OCI-M1 (cell line): ENCODE measurements at regions not wholly inside any gene's neighbourhood (a gene's known extent, or its start where the extent isn't known, plus 50 kb on each side); places are given as distances from the start of the nearest gene placed in this dataset.

ENCODE experiments used
- DNase-seq: peaks from one replicate; lab custom pipeline; 2025; lab: John Stamatoyannopoulos, UW

DNA sequence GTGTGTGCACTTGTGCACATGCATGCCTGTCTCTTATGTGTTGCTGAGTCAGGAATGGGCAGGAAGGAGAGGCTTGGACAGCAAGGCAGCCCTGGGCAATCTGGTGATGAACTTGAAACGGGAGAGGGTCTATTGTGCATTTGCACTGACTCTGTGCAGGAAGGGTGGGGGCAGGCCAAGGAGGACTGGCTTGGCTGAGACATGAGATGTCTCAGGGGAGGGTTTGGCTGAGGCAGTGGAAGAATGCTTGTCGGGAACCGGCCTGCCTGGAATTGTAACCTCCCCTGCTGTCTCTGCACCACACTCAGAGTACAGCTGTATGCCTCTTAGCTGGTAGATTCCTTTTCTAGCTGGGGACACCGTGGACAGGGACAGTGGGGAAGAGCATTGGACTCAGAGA, 176.1 kb upstream of the TNP1 start:
- DNase-seq = no peak

DNA sequence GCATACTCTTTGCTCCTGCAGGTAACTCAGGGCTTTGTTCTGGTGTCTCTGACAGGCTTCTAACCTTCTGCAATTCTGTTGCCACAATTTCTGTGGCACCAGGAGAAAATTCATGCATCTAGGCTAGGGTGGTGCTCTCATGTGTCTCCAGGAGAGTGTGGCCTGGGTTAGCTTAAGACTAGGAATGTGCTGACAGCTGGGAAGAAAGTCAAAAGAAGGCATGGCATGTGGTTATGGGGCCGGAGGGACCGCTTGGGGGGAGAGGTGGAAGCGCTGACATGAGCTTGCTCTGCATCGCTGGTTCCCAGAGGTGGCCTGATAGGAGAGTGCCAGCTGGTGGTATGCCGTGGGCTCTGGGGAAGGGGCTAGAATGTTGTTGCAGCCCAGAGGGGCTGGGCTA, 173.3 kb upstream of the TNP1 start:
- DNase-seq = no peak

DNA sequence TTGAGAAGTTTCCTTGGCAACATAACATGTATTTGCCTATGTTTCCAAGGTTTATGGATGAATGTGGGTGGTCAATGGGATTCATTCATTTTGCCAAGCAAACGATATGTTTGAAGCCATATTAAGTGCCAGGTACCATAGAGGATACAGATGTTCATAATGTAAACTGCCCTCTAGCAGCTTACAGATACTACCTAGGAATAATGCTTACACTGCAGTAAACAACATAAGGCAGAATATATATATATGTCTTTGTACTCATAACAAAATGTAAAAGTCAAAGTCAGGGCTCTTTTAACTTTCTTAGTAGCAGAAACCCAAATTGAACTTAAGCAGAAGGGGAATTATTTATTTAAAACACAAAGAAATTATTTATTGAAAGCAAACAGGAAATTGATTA, 171.6 kb upstream of the TNP1 start:
- no peak for DNase-seq

- no peak for DNase-seq
Measured at GRCh38 chr2:217030081-217030480, 170.2 kb upstream of the TNP1 start.

- DNase-seq = no peak
Measured at GRCh38 chr2:217028128-217028527, 168.3 kb upstream of the TNP1 start.

- DNase-seq = no peak
Measured at GRCh38 chr2:217027414-217027813, 167.6 kb upstream of the TNP1 start.

GRCh38 chr2:217026569-217026968, 166.7 kb upstream of the TNP1 start:
- no peak for DNase-seq

DNA sequence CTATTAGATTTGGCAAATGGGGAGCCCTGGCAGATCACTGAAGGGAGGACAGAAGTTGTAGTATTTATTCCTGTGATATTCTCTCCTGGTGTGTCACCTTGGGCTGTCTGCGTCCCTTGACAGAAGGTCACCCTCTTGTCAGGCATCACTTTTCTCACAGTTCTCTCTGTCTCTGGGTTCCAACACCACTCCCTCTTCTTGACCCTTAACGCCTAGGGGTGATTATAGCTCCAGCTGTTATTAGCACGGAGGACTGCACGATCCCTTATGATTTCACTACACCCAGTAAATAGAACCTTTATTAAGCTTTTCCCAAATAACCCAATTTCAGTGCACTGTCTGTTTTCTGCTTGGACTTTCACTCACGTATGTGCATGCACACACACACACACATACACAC, 166.3 kb upstream of the TNP1 start:
- no peak for DNase-seq

DNA sequence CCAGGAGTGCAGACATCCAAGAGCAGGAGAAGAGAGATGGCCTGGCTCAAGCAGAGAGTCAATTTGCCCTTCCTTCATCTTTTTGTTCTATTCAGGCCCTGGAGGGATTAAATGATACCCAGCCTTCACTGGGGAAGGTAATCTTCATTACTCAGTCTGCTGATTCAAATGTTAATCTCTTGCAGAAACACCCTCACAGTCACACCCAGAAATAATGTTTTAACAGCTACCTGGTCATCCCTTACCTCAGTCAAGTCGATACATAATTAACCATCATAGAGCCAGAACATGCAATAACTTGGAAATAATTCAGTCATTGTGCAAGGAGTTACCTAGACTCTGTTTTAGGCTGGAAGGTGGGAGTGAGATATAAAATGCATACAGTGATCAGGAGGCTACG, 163.7 kb upstream of the TNP1 start:
- no peak for DNase-seq

- DNase-seq = no peak
Measured at GRCh38 chr2:217017456-217018252, 157.8 kb upstream of the TNP1 start.

DNA sequence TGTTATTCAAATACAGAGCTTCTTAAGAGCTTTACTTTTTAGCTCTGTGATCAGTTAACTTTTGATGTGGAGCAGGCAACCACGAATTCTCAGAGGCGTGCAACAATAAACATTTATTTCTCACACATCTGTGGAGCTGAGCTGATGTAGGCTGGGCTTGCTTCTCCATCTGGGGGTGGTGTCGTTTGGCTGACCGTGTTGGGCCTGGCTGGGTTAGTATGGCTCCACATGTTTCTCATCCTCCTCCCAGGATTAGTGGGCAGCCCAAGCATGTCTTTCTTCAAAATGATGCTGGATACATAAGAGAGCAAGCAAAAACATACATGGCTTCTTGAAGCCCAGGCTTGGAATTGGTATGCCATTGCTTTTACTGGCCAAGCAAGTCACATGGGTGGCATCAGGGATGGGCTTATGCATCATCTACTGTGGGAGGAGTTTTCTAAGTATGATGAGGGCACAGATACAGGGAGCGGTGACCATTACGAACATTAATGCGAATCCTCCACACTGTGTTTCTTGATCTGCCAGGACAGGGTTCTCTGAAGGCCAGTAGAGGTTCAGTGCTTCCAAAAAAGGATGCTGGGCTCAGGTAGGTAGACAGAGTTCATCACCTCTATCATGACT, 157.0 kb upstream of the TNP1 start:
- no peak for DNase-seq

- DNase-seq = no peak
Measured at GRCh38 chr2:217014328-217015105, 154.7 kb upstream of the TNP1 start.

DNA sequence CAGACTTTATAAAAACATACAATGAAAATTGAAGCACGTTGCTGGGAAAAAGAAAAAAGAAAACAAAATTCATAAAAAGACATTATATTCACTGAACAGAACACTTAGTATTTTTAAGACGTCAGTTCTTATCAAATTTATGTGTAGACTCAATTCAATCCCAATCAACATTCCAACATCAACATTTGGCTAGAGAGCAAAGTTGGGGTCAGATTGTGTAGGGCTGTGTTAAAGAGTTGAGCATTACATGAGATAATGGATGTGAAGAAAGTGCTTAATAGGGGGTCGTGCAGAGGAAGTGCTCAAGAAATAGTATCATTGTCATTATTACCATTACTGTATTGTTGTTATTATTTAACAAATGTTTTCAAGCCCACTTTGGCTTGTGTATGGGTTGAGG, 154.1 kb upstream of the TNP1 start:
- DNase-seq = no peak

DNA sequence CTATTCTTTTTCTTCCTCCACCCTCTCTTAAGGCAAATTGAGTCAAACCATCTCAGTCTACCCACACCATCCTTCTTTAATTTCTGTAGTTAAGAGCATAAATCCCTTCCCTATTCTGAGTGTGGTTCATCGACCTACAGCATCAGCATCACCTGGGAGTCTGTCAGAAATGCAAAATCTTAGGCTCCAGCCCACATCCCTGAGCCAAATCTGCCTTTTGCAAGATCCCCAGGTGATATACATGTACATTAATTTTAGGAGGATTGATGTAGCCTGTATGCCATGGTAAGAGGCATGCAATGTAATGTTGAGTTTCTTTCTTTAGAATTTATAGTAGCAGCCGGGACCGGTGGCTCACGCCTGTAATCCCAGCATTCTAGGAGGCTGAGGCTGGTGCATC, 151.7 kb upstream of the TNP1 start:
- DNase-seq = no peak

DNA sequence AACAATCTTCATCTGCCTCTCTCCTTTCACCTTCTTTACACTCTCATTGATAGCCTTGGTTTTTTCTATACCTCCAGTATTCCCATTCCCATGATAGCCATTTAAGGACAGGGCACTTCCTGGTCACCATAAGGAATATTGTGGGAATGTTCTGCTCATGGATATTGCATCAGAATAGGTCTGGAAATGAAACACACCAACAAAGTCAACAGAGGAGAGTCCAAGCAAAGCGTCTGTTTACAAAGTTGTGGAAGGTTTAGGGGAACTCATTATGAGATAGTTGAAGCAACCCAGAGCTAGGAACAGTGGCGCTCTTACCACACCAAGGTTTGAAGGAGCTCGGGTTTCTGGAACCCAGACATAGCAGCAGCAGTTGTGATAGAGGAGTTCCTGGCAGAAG, 150.3 kb upstream of the TNP1 start:
- no peak for DNase-seq

GRCh38 chr2:217008794-217009193, 148.9 kb upstream of the TNP1 start:
- DNase-seq = no peak

DNA sequence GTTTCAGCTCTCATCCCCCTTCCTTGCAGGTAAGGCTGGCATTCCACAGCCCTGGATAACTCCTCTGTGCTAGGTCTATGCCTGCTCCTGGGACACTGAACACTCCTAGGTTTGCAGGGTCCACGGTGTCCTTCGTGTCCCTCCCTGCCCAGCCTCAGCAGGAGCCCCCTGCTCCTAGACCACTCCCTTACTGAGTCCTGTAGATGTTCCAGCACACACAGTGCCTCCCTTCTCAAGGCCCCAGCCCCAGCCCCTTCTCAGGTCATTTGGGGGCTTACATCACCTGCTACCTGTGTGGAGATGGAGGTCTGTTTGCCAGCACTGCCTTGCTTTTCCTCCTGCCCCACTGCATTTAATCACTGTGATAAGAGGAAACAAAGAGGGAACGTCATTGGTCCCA, 146.4 kb upstream of the TNP1 start:
- DNase-seq = no peak

- DNase-seq = no peak
Measured at GRCh38 chr2:217004656-217005055, 144.8 kb upstream of the TNP1 start.

DNA sequence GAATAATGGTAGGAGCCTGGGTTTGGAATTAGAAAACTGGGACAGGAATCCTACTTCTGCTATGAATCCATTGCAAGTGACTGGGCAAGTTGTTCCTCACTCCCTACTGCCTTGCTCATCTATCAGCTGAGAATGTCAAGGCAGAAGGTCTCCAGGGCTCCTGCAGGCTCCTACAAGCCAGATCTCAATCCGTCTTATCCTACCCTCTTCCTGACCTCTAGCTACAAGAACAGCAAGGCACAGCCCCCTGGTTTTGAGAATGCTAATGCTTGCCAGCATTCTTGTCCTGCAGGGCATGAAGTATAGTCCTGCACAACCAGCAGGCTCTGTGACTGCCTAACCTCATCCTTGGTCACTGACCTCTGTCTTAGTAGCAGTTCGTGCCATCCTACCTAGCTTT, 141.9 kb upstream of the TNP1 start:
- DNase-seq = no peak

DNA sequence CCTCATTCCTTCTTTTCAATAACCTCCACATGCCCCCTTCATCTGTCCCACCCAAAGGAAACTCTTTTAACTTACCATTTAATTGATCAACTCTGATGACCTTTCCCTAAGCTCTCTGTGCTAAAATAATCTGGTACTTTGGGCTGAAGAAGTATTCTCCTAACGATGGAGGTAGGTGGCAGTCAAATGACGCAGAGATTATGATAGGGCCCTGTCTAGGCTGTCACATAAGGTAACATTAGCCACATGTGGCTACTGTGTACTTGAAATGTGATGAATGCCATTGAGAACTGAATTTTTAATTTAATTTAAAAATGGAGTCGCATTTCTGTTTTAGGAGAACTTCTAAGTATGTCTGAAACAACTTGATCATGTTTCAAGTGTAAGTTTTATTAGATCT, 140.5 kb upstream of the TNP1 start:
- no peak for DNase-seq

DNA sequence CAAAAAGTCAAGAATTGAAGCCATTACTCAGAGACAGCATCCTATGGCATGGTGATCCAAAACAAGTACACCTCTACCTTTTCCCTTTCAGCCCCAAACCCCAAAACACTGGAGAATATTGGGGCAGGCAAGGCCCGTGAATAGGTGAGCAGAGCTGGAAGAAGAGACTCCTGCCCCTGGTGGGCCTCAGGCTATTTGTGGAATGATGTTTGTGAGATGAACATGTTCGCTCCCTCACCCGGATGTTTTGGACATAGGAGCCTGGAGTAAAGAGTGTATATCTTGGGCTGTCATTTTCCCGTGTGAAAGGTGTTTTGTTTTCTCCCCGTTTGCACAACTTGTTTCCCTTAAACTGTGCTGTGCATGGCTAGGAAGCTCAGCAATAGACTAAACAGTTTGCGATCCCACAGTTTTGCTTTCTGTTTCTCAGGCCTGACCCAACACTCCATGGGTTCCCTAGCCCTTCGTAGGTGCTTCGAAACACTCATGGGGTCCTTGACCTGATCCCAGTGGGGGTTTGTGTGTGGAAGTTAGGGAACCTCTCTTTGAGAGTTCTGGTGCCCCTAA, 136.5 kb upstream of the TNP1 start:
- DNase-seq = no peak

- no peak for DNase-seq
Measured at GRCh38 chr2:216994353-216994854, 134.5 kb upstream of the TNP1 start.
